GM23338 (cell line): ENCODE measurements at regions not wholly inside any gene's neighbourhood (a gene's known extent, or its start where the extent isn't known, plus 50 kb on each side); places are given as distances from the start of the nearest gene placed in this dataset.

ENCODE experiments used
- ATAC-seq: fragments of 200-7000 bp; cut with Tn5 transposase; 3 replicates; pipeline ENCODE4 v1.9.1; 2020
- DNase-seq: peaks from one replicate; pipeline ENCODE4 v3.0.0-alpha.2; 2015; ENCODE audit warnings: low spot score
- H2AFZ ChIP-seq: fragments of 200-600 bp; sonication (generic); 2 replicates; pipeline ENCODE4 v1.8.0; 2016; ENCODE audit warnings: antibody characterized with exemption, mild to moderate bottlenecking, moderate library complexity
- H3F3A ChIP-seq: fragments of 200-600 bp; sonication (generic); replicated peaks from 2 replicates; pipeline ENCODE4 v1.8.0; 2017; ENCODE audit warnings: antibody characterized with exemption, mixed run types, low read depth
- H3K27ac ChIP-seq: fragments of 200-600 bp; sonication (generic); 2 replicates; pipeline ENCODE4 v1.6.1; 2016; ENCODE audit warnings: low read depth
- H3K27me3 ChIP-seq: fragments of 200-600 bp; sonication (generic); 2 replicates; pipeline ENCODE4 v1.8.0; 2016; ENCODE audit warnings: mild to moderate bottlenecking, mixed run types, moderate library complexity; ENCODE audit not compliant: insufficient read depth
- H3K36me3 ChIP-seq: fragments of 200-600 bp; sonication (generic); 2 replicates; pipeline ENCODE4 v1.8.0; 2016; ENCODE audit warnings: mild to moderate bottlenecking; ENCODE audit not compliant: insufficient read depth
- H3K4me1 ChIP-seq: fragments of 200-600 bp; sonication (generic); 2 replicates; pipeline ENCODE4 v1.8.0; 2016; ENCODE audit warnings: mild to moderate bottlenecking, moderate library complexity; ENCODE audit not compliant: insufficient read depth
- H3K4me2 ChIP-seq: fragments of 200-600 bp; sonication (generic); 2 replicates; pipeline ENCODE4 v1.7.1; 2017; ENCODE audit warnings: mixed run types
- H3K4me3 ChIP-seq: fragments of 200-600 bp; sonication (generic); 2 replicates; pipeline ENCODE4 v1.6.1; 2016; ENCODE audit warnings: mixed run types
- H3K79me2 ChIP-seq: fragments of 200-600 bp; sonication (generic); replicated peaks from 2 replicates; pipeline ENCODE4 v1.8.0; 2017; ENCODE audit warnings: mild to moderate bottlenecking; ENCODE audit not compliant: insufficient read depth
- H3K9me2 ChIP-seq: fragments of 200-600 bp; sonication (generic); 2 replicates; pipeline ENCODE4 v1.8.0; 2017; ENCODE audit not compliant: insufficient read depth
- H4K20me1 ChIP-seq: fragments of 200-600 bp; sonication (generic); replicated peaks from 2 replicates; pipeline ENCODE4 v1.8.0; 2017; ENCODE audit warnings: mild to moderate bottlenecking; ENCODE audit not compliant: insufficient read depth
- H3K27ac Mint-ChIP-seq: 2 replicates; pipeline ENCODE4 v1.8.0; 2020; ENCODE audit warnings: inconsistent platforms, mild to moderate bottlenecking, moderate library complexity, mixed read lengths
- H3K27me3 Mint-ChIP-seq: 3 replicates; pipeline ENCODE4 v1.8.0; 2022; ENCODE audit warnings: low read depth, mild to moderate bottlenecking, moderate library complexity, mixed read lengths, inconsistent platforms; ENCODE audit not compliant: insufficient read depth, poor library complexity
- H3K36me3 Mint-ChIP-seq: 3 replicates; pipeline ENCODE4 v1.8.0; 2021; ENCODE audit warnings: low read depth, mild to moderate bottlenecking, inconsistent platforms, moderate library complexity, mixed read lengths
- H3K4me1 Mint-ChIP-seq: 3 replicates; pipeline ENCODE4 v1.8.0; 2020; ENCODE audit warnings: mild to moderate bottlenecking, inconsistent platforms, mixed read lengths
- H3K4me3 Mint-ChIP-seq: 3 replicates; pipeline ENCODE4 v1.8.0; 2021; ENCODE audit warnings: moderate library complexity, mild to moderate bottlenecking, inconsistent platforms, mixed read lengths
- H3K9me3 Mint-ChIP-seq: 3 replicates; pipeline ENCODE4 v1.8.0; 2020; ENCODE audit warnings: moderate library complexity, mild to moderate bottlenecking, inconsistent platforms, mixed read lengths
- CREB1 ChIP-seq: fragments of 250-450 bp; sonication (Bioruptor Pico); IDR thresholded peaks from 2 replicates; pipeline ENCODE4 v1.5.0; 2020; ENCODE audit warnings: low read depth, mild to moderate bottlenecking, moderate library complexity
- ETS1 ChIP-seq: IDR thresholded peaks from 2 replicates; pipeline ENCODE4 v1.6.1; 2016; ENCODE audit warnings: antibody characterized with exemption
- EZH2 ChIP-seq: fragments of 200-600 bp; sonication (generic); IDR thresholded peaks from one replicate; pipeline ENCODE4 v1.8.0; 2017; ENCODE audit warnings: antibody characterized with exemption, mild to moderate bottlenecking, low read depth; ENCODE audit not compliant: unreplicated experiment
- EZH2phosphoT487 ChIP-seq: fragments of 200-600 bp; sonication (generic); IDR thresholded peaks from one replicate; pipeline ENCODE4 v1.8.1; 2018; ENCODE audit warnings: antibody characterized with exemption; ENCODE audit not compliant: unreplicated experiment
- JUNB ChIP-seq: IDR thresholded peaks from one replicate; pipeline ENCODE4 v1.6.1; 2016; ENCODE audit warnings: antibody characterized with exemption; ENCODE audit not compliant: unreplicated experiment
- POLR2AphosphoS5 ChIP-seq: IDR thresholded peaks from 2 replicates; pipeline ENCODE4 v1.6.1; 2016; ENCODE audit warnings: antibody characterized with exemption, low read depth
- STAT1 ChIP-seq: IDR thresholded peaks from one replicate; pipeline ENCODE4 v1.6.1; 2016; ENCODE audit warnings: antibody characterized with exemption; ENCODE audit not compliant: unreplicated experiment
- ZNF114 ChIP-seq: fragments of 250-450 bp; sonication (Bioruptor Pico); IDR thresholded peaks from 2 replicates; pipeline ENCODE4 v1.5.0; 2020; ENCODE audit warnings: mild to moderate bottlenecking, moderate library complexity
- ZNF331 ChIP-seq: fragments of 250-450 bp; sonication (Bioruptor Pico); IDR thresholded peaks from 2 replicates; pipeline ENCODE4 v1.5.0; 2020; ENCODE audit warnings: low read depth, mild to moderate bottlenecking, moderate library complexity
- TF ChIP-seq, protein P1 (sequence below), 2 experiments: fragments of 200-600 bp in 1 of 2; sonication (generic) in 1 of 2; conservative IDR thresholded peaks; 2 replicates each; pipeline versions ENCODE4 v1.5.1 to v1.6.1; 2016 to 2017; ENCODE audit warnings: antibody characterized with exemption in 2 of 2, low read depth in 2 of 2, mild to moderate bottlenecking in 2 of 2, moderate library complexity in 1 of 2
- TF ChIP-seq, protein P2 (sequence below): IDR thresholded peaks from one replicate; pipeline ENCODE4 v1.6.1; 2018; ENCODE audit warnings: antibody characterized with exemption; ENCODE audit not compliant: unreplicated experiment
- TF ChIP-seq, protein P3 (sequence below): fragments of 250-450 bp; sonication (Bioruptor Pico); IDR thresholded peaks from 2 replicates; pipeline ENCODE4 v1.5.0; 2020; ENCODE audit warnings: mild to moderate bottlenecking, moderate library complexity

GRCh38 chr4:126874533-126874932 is 758.2 kb upstream of the INTU start (continued):
- TF ChIP-seq ZNF331 (CRISPR knock-in tag) (no peak), ZNF114 (CRISPR knock-in tag) (no peak), ETS1 (no peak), JUNB (no peak), STAT1 (no peak), EZH2 (no peak), CREB1 (CRISPR knock-in tag) (no peak), EZH2phosphoT487 (no peak)
- TF ChIP-seq, protein P1, sequence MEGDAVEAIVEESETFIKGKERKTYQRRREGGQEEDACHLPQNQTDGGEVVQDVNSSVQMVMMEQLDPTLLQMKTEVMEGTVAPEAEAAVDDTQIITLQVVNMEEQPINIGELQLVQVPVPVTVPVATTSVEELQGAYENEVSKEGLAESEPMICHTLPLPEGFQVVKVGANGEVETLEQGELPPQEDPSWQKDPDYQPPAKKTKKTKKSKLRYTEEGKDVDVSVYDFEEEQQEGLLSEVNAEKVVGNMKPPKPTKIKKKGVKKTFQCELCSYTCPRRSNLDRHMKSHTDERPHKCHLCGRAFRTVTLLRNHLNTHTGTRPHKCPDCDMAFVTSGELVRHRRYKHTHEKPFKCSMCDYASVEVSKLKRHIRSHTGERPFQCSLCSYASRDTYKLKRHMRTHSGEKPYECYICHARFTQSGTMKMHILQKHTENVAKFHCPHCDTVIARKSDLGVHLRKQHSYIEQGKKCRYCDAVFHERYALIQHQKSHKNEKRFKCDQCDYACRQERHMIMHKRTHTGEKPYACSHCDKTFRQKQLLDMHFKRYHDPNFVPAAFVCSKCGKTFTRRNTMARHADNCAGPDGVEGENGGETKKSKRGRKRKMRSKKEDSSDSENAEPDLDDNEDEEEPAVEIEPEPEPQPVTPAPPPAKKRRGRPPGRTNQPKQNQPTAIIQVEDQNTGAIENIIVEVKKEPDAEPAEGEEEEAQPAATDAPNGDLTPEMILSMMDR (conservative IDR thresholded peaks at IDR 0.05; ENCODE audit: low read depth in 2 of 2), result no peak
- TF ChIP-seq, protein P2, sequence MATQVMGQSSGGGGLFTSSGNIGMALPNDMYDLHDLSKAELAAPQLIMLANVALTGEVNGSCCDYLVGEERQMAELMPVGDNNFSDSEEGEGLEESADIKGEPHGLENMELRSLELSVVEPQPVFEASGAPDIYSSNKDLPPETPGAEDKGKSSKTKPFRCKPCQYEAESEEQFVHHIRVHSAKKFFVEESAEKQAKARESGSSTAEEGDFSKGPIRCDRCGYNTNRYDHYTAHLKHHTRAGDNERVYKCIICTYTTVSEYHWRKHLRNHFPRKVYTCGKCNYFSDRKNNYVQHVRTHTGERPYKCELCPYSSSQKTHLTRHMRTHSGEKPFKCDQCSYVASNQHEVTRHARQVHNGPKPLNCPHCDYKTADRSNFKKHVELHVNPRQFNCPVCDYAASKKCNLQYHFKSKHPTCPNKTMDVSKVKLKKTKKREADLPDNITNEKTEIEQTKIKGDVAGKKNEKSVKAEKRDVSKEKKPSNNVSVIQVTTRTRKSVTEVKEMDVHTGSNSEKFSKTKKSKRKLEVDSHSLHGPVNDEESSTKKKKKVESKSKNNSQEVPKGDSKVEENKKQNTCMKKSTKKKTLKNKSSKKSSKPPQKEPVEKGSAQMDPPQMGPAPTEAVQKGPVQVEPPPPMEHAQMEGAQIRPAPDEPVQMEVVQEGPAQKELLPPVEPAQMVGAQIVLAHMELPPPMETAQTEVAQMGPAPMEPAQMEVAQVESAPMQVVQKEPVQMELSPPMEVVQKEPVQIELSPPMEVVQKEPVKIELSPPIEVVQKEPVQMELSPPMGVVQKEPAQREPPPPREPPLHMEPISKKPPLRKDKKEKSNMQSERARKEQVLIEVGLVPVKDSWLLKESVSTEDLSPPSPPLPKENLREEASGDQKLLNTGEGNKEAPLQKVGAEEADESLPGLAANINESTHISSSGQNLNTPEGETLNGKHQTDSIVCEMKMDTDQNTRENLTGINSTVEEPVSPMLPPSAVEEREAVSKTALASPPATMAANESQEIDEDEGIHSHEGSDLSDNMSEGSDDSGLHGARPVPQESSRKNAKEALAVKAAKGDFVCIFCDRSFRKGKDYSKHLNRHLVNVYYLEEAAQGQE, result no peak

DNA sequence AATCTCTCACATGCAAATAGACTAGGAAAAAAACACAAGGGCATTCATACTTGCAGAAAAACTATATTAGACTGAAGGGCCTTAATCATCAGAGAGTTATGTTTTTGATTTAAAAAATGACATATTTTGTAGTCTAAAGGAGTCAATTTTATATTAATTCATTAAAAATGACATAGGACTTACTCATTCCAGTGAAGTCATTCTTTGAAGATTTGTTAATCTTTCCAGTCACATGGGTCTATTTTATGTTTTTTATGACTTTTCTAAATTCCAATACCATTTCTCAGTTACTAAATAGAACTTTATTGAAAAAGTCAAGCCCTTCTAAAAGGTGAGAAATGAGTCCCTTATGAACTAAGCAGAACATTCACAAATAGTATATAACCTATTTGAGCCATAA is 743.8 kb upstream of the INTU start:
- Mint-ChIP-seq H3K27me3 (no peaks in the 10 kb centered on the region), H3K36me3 (no peaks in the 10 kb centered on the region), H3K4me3 (no peak overlapping the region), H3K9me3 (no peaks in the 10 kb centered on the region), H3K27ac (no peak overlapping the region), H3K4me1 (no peaks in the 10 kb centered on the region)
- H3K79me2 ChIP-seq, result no peaks in the 10 kb centered on the region
- TF ChIP-seq, protein P3, sequence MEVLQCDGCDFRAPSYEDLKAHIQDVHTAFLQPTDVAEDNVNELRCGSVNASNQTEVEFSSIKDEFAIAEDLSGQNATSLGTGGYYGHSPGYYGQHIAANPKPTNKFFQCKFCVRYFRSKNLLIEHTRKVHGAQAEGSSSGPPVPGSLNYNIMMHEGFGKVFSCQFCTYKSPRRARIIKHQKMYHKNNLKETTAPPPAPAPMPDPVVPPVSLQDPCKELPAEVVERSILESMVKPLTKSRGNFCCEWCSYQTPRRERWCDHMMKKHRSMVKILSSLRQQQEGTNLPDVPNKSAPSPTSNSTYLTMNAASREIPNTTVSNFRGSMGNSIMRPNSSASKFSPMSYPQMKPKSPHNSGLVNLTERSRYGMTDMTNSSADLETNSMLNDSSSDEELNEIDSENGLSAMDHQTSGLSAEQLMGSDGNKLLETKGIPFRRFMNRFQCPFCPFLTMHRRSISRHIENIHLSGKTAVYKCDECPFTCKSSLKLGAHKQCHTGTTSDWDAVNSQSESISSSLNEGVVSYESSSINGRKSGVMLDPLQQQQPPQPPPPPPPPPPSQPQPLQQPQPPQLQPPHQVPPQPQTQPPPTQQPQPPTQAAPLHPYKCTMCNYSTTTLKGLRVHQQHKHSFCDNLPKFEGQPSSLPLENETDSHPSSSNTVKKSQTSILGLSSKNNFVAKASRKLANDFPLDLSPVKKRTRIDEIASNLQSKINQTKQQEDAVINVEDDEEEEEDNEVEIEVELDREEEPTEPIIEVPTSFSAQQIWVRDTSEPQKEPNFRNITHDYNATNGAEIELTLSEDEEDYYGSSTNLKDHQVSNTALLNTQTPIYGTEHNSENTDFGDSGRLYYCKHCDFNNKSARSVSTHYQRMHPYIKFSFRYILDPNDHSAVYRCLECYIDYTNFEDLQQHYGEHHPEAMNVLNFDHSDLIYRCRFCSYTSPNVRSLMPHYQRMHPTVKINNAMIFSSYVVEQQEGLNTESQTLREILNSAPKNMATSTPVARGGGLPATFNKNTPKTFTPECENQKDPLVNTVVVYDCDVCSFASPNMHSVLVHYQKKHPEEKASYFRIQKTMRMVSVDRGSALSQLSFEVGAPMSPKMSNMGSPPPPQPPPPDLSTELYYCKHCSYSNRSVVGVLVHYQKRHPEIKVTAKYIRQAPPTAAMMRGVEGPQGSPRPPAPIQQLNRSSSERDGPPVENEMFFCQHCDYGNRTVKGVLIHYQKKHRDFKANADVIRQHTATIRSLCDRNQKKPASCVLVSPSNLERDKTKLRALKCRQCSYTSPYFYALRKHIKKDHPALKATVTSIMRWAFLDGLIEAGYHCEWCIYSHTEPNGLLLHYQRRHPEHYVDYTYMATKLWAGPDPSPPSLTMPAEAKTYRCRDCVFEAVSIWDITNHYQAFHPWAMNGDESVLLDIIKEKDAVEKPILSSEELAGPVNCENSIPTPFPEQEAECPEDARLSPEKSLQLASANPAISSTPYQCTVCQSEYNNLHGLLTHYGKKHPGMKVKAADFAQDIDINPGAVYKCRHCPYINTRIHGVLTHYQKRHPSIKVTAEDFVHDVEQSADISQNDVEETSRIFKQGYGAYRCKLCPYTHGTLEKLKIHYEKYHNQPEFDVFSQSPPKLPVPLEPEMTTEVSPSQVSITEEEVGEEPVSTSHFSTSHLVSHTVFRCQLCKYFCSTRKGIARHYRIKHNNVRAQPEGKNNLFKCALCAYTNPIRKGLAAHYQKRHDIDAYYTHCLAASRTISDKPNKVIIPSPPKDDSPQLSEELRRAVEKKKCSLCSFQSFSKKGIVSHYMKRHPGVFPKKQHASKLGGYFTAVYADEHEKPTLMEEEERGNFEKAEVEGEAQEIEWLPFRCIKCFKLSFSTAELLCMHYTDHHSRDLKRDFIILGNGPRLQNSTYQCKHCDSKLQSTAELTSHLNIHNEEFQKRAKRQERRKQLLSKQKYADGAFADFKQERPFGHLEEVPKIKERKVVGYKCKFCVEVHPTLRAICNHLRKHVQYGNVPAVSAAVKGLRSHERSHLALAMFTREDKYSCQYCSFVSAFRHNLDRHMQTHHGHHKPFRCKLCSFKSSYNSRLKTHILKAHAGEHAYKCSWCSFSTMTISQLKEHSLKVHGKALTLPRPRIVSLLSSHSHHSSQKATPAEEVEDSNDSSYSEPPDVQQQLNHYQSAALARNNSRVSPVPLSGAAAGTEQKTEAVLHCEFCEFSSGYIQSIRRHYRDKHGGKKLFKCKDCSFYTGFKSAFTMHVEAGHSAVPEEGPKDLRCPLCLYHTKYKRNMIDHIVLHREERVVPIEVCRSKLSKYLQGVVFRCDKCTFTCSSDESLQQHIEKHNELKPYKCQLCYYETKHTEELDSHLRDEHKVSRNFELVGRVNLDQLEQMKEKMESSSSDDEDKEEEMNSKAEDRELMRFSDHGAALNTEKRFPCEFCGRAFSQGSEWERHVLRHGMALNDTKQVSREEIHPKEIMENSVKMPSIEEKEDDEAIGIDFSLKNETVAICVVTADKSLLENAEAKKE (CRISPR knock-in tag), result no peak
- no peak for TF ChIP-seq ZNF114 (CRISPR knock-in tag)
- no peak for TF ChIP-seq ETS1
- no peak for TF ChIP-seq POLR2AphosphoS5
- TF ChIP-seq ZNF331 (CRISPR knock-in tag), result no peak
- no peak for TF ChIP-seq STAT1
- no peak overlapping the region for H3K4me3 ChIP-seq
- no peaks in the 10 kb centered on the region for H3K36me3 ChIP-seq
- H3K4me1 ChIP-seq, result no peaks in the 10 kb centered on the region
- no peaks in the 10 kb centered on the region for H3K9me2 ChIP-seq
- H2AFZ ChIP-seq, result no peak overlapping the region
- H3K27ac ChIP-seq, result no peak overlapping the region
- H3K4me2 ChIP-seq, result no peak overlapping the region
- ATAC-seq (no peak), DNase-seq (no peak)
- H4K20me1 ChIP-seq, result no peaks in the 10 kb centered on the region
- H3K27me3 ChIP-seq, result no peaks in the 10 kb centered on the region
- H3F3A ChIP-seq, result no peaks in the 10 kb centered on the region
